K562 (cell line): ENCODE measurements at regions not wholly inside any gene's neighbourhood (a gene's known extent, or its start where the extent isn't known, plus 50 kb on each side); places are given as distances from the start of the nearest gene placed in this dataset.

Experiments used
- ARID3A ChIP-seq: IDR thresholded peaks from 2 replicates; pipeline ENCODE4 v1.6.1; 2012; ENCODE audit warnings: low read depth, low read length, improper control_type of control experiment, borderline replicate concordance
- JUND ChIP-seq, 2 experiments: IDR thresholded peaks; 2 replicates in 1 of 2; 3 replicates in 1 of 2; pipeline ENCODE4 v1.6.1; 2011; ENCODE audit warnings: borderline replicate concordance in 2 of 2, low read depth in 2 of 2, low read length in 2 of 2, improper control_type of control experiment in 1 of 2, missing biosample characterization in 1 of 2, missing genetic modification characterization in 1 of 2, missing genetic modification reagents in 1 of 2
- LCOR ChIP-seq: sonication (generic); formaldehyde crosslinking; IDR thresholded peaks from 2 replicates; pipeline ENCODE4 v1.8.0; 2022; ENCODE audit warnings: mild to moderate bottlenecking, missing genetic modification reagents
- RERE ChIP-seq: sonication (generic); formaldehyde crosslinking; IDR thresholded peaks from 2 replicates; pipeline ENCODE4 v1.8.0; 2023; ENCODE audit warnings: missing genetic modification reagents, mild to moderate bottlenecking, borderline replicate concordance
- REST ChIP-seq, 2 experiments: fragments of 450-650 bp; formaldehyde crosslinking in 1 of 2; IDR thresholded peaks; 2 replicates each; pipeline versions ENCODE4 v1.4.0 to v1.6.1; 2014 to 2020; ENCODE audit warnings: mild to moderate bottlenecking in 2 of 2, borderline replicate concordance in 1 of 2, low read depth in 1 of 2
- SNRNP70 ChIP-seq: fragments of 200-400 bp; formaldehyde crosslinking; optimal IDR thresholded peaks from 2 replicates; pipeline ENCODE3; 2017; ENCODE audit warnings: low read depth, low read length
- ZNF512 ChIP-seq: IDR thresholded peaks from 2 replicates; pipeline ENCODE4 v1.6.1; 2016; ENCODE audit warnings: missing genetic modification characterization, missing compliant biosample characterization

GRCh38 chr19:28633319-28634018, 579.5 kb downstream of the UQCRFS1 start (continued):
- no peak for TF ChIP-seq ZNF512 (tag)
- peak; percentile 67; the same call in 1 of the 2 replicates for TF ChIP-seq LCOR (CRISPR knock-in tag)
- TF ChIP-seq SNRNP70 = no peak
- TF ChIP-seq RERE = no peak
- peak; percentile 87 for TF ChIP-seq REST (IDR thresholded peaks at IDR 0.05; ENCODE audit: borderline replicate concordance)
- no peak for TF ChIP-seq REST (CRISPR knock-in tag; IDR thresholded peaks at IDR 0.05; ENCODE audit: low read depth)
- 0 out of 2 replicates have a peak, but pooled peaks have one; percentile 29 for TF ChIP-seq JUND (IDR thresholded peaks at IDR 0.05; ENCODE audit: borderline replicate concordance, low read depth, low read length)
- 0 out of 3 replicates have a peak, but pooled peaks have one; percentile 8 for TF ChIP-seq JUND (tag; IDR thresholded peaks at IDR 0.05; ENCODE audit: borderline replicate concordance, low read depth, low read length)
- peak; percentile 38; the same call in 1 of the 2 replicates for TF ChIP-seq ARID3A
